Kasumi-1 (cell line): ENCODE measurements at regions not wholly inside any gene's neighbourhood (a gene's known extent, or its start where the extent isn't known, plus 50 kb on each side); places are given as distances from the start of the nearest gene placed in this dataset.

Experiments used
- DNase-seq, 2 experiments: peaks; one replicate each; lab custom pipeline; 2025; lab: John Stamatoyannopoulos, UW

- DNase-seq: no peak
Observed at GRCh38 chr2:12113412-12113811, 367.0 kb downstream of the LPIN1 start.

- no peak for DNase-seq
Observed at GRCh38 chr2:12114816-12115215, 368.4 kb downstream of the LPIN1 start.

- DNase-seq: no peak
Observed at GRCh38 chr2:12116228-12116750, 369.9 kb downstream of the LPIN1 start.

- DNase-seq: no peak
Observed at GRCh38 chr2:12119841-12120240, 373.4 kb downstream of the LPIN1 start.

GRCh38 chr2:12120281-12121150 lies 374.1 kb downstream of the LPIN1 start:
- DNase-seq: no peak

- no peak for DNase-seq
Observed at GRCh38 chr2:12124790-12125189, 378.4 kb downstream of the LPIN1 start.

GRCh38 chr2:12126318-12126717 lies 379.9 kb downstream of the LPIN1 start:
- DNase-seq: no peak

- no peak for DNase-seq
Observed at GRCh38 chr2:12127638-12128037, 381.2 kb downstream of the LPIN1 start.

GRCh38 chr2:12131975-12132374 lies 385.5 kb downstream of the LPIN1 start:
- DNase-seq: no peak

GRCh38 chr2:12141618-12142258 lies 395.3 kb downstream of the LPIN1 start:
- no peak for DNase-seq

- DNase-seq: no peak
Observed at GRCh38 chr2:12151716-12152115, 405.3 kb downstream of the LPIN1 start.

GRCh38 chr2:12152888-12153287 lies 406.5 kb downstream of the LPIN1 start:
- DNase-seq: no peak

- DNase-seq: peak; percentile 33 to 35
Observed at GRCh38 chr2:12155303-12156051, 409.0 kb downstream of the LPIN1 start.

GRCh38 chr2:12156349-12156748 lies 409.9 kb downstream of the LPIN1 start:
- no peak for DNase-seq

- DNase-seq: no peak
Observed at GRCh38 chr2:12161085-12161484, 414.7 kb downstream of the LPIN1 start.

GRCh38 chr2:12162269-12163247 lies 416.1 kb downstream of the LPIN1 start:
- DNase-seq: no peak

- DNase-seq: no peak
Observed at GRCh38 chr2:12163866-12164265, 417.4 kb downstream of the LPIN1 start.

GRCh38 chr2:12164689-12165088 lies 418.3 kb downstream of the LPIN1 start:
- DNase-seq: no peak

- DNase-seq: no peak
Observed at GRCh38 chr2:12167525-12168317, 421.3 kb downstream of the LPIN1 start.

- no peak for DNase-seq
Observed at GRCh38 chr2:12168354-12168753, 421.9 kb downstream of the LPIN1 start.
